Right lobe of liver (tissue), 6 donors: ENCODE measurements at regions not wholly inside any gene's neighbourhood (a gene's known extent, or its start where the extent isn't known, plus 50 kb on each side); places are given as distances from the start of the nearest gene placed in this dataset.

ENCODE experiments used
- ATAC-seq, 4 donors: fragments of 200-7000 bp; cut with Tn5 transposase; one replicate each; pipeline ENCODE4 v1.9.1; 2020; ENCODE audit warnings: mild to moderate bottlenecking in 4 of 4, moderate library complexity in 4 of 4
- DNase-seq, 3 donors: peaks; one replicate each; pipeline ENCODE4 v3.0.0-alpha.2; 2020
- H3K27ac ChIP-seq, 3 donors: fragments of 200-600 bp; one replicate each; pipeline ENCODE4 v1.8.0; 2022
- H3K27me3 ChIP-seq, 2 donors: fragments of 200-600 bp; one replicate each; pipeline ENCODE4 v1.8.0; 2022
- H3K36me3 ChIP-seq, 4 donors: fragments of 200-600 bp; sonication (generic) in 1 of 4; one replicate each; pipeline versions ENCODE4 v1.5.1 to v1.8.0; 2017 to 2022; ENCODE audit warnings: control low read depth in 1 of 4
- H3K4me1 ChIP-seq, 4 donors: fragments of 200-600 bp; sonication (generic) in 1 of 4; one replicate each; pipeline versions ENCODE4 v1.5.1 to v1.8.0; 2017 to 2022; ENCODE audit warnings: control low read depth in 1 of 4
- H3K4me3 ChIP-seq, 3 donors: fragments of 200-600 bp; one replicate each; pipeline ENCODE4 v1.8.0; 2022
- H3K9me3 ChIP-seq, 4 donors: fragments of 200-600 bp; sonication (generic) in 1 of 4; one replicate each; pipeline versions ENCODE4 v1.5.1 to v1.8.0; 2017 to 2022; ENCODE audit warnings: control low read depth in 1 of 4
- POLR2A ChIP-seq: fragments of 450-650 bp; IDR thresholded peaks from one replicate; pipeline ENCODE4 v1.6.1; 2017; ENCODE audit warnings: antibody characterized with exemption, mild to moderate bottlenecking
- WGBS: methylation state at CpG from one replicate; pipeline ENCODE4 v1.1.6; 2018; ENCODE audit warnings: low coverage, low lambda C conversion rate; ENCODE audit not compliant: insufficient coverage; ENCODE audit errors: missing lambda C conversion rate; 5-methylcytosine and 5-hydroxymethylcytosine counted together
- intact Hi-C, 2 donors: fragments of 100-400 bp; cut with DNase I; formaldehyde crosslinking; loops; one replicate each; pipeline versions ENCODE4 v1.11.2 to v1.14.1; 2022
- TF ChIP-seq, protein P1 (sequence below), 4 donors: fragments of 200-600 bp in 3 of 4; fragments of 450-650 bp in 1 of 4; IDR thresholded peaks; one replicate each; pipeline versions ENCODE4 v1.5.1 to v1.8.0; 2016 to 2022; ENCODE audit warnings: antibody characterized with exemption in 4 of 4, mild to moderate bottlenecking in 2 of 4
- donor health status: DM: no; HTN: yes; CAD: no.
- donor health status: DM: no; HTN: no; CAD: no.
- donor health status: DM: no; HTN: no; CAD: no.
- donor health status: DM: no; HTN: yes; CAD: no.
- donor health status: DM: no; HTN: yes; CAD: no.

DNA sequence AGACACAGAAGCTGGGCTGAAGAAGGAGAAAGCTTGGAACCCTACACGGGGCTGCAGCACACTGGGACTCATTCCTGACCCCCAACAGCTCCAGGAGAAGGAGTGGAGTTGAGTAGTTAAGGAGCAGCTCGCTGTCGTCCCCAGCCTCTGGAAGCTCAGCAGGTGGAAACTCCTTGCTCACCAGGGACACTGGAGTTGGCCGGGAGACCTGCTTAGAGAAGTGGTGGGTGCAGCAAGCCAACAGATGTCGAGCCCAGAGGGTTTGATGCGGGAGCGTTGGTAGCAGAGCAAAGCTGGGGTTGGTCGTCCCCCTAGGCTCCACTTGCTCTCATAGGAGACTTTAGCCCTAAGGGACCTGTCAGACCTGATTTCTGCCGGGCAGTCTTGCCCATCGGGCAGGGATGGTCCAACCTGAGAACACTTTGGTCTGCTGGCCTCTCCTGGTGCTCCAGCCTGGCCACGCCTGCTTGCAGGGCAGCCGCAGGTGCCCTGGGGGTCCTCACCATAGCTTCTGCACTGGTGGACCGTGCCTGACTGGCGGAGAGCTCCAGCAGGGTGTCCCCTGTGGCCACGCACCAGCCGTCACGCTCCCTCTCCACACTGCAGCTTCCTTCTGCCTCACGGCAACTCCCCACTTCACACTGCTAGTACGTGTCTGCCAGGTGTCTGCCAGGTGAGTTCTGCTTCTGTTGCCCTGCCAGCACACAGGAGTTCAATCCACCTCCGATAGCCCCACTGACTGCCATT lies 353.7 kb downstream of the GASK1B start:
- no peak for TF ChIP-seq POLR2A
- TF ChIP-seq, protein P1, sequence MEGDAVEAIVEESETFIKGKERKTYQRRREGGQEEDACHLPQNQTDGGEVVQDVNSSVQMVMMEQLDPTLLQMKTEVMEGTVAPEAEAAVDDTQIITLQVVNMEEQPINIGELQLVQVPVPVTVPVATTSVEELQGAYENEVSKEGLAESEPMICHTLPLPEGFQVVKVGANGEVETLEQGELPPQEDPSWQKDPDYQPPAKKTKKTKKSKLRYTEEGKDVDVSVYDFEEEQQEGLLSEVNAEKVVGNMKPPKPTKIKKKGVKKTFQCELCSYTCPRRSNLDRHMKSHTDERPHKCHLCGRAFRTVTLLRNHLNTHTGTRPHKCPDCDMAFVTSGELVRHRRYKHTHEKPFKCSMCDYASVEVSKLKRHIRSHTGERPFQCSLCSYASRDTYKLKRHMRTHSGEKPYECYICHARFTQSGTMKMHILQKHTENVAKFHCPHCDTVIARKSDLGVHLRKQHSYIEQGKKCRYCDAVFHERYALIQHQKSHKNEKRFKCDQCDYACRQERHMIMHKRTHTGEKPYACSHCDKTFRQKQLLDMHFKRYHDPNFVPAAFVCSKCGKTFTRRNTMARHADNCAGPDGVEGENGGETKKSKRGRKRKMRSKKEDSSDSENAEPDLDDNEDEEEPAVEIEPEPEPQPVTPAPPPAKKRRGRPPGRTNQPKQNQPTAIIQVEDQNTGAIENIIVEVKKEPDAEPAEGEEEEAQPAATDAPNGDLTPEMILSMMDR (IDR thresholded peaks at IDR 0.05) = no peak
- H3K27ac ChIP-seq = no peak overlapping the region
- H3K4me1 ChIP-seq = peaks cover 0 to 10% (median 0%) of the 10 kb centered on the region in 4 donors
- no peaks in the 10 kb centered on the region for H3K27me3 ChIP-seq
- no peak overlapping the region for H3K4me3 ChIP-seq
- H3K9me3 ChIP-seq = no peaks in the 10 kb centered on the region
- WGBS = 87% methylated on average over 3 of the region's 20 CpGs
- DNase-seq (no peak), ATAC-seq (peak in 1 of 4 donors; percentile 49)
- intact Hi-C loops = no loop called here
- H3K36me3 ChIP-seq = no peaks in the 10 kb centered on the region

DNA sequence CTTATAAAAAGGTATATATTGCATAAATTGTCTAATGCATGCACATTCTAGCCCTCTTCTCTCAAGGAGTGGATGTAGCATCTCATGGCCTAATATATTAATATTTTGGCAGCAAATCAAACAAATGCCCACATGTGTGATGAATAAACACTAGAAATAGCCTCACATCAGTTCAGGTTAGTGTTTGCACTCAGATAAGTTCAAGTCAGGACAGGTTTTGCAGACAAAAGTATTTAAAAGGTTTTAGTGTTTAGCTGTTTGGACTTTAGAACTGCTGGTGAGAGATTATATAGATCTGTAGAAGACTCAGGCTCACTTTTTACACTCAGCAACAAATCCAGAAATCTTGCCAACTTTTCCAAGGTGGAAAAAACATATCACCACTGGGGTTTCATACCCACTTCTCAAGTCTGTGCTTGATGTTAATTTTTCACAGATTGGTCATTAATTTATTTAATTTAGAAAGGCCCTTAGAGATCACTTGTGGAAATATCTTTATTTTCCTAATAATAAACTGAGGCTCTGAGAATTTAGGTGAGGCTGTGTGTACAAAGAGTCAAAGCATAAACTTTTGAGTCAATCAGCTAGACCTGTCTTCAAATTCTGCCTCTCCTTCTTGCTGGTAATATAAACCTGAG lies 362.6 kb downstream of the GASK1B start:
- intact Hi-C loops = no loop called here
- Histone ChIP-seq H3K4me1 (no peaks in the 10 kb centered on the region), H3K4me3 (no peak overlapping the region), H3K9me3 (no peaks in the 10 kb centered on the region), H3K36me3 (no peaks in the 10 kb centered on the region), H3K27me3 (no peaks in the 10 kb centered on the region), H3K27ac (no peak overlapping the region)
- DNase-seq (no peak), ATAC-seq (peak in 2 of 4 donors; percentile 47 to 50)
- no peak for TF ChIP-seq POLR2A
- TF ChIP-seq, protein P1 (IDR thresholded peaks at IDR 0.05) = no peak

DNA sequence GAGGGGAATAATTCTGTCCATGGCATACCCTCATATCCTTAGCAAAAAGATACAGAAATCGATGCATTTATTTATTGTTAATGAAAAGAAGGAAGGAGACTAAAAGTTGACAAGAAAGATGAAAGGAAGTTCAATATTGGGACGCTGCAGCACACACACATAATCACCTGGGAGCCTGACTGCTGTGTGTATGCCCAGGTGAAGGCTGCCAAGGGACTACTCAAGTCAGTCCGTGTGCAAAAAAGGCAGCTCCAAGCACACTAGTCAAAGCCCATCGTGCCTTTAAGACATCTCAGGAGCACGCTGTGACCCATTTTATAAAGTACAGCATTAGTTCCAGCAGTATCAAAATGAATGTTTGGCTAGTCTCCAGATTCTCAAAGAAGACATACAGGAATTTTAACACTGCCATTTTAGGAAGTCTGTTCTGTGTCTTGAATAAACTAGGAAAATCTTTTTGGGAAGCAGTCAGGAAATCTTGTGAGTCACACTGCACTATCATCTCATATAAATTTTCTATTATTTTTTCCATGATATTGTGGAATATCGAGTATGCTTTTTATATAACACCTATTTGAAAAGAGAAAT lies 363.9 kb downstream of the GASK1B start:
- ATAC-seq (no peak), DNase-seq (no peak)
- no peak overlapping the region for H3K27ac ChIP-seq
- TF ChIP-seq, protein P1 (IDR thresholded peaks at IDR 0.05) = no peak
- no peak for TF ChIP-seq POLR2A
- intact Hi-C loops = no loop called here
- H3K4me1 ChIP-seq = peaks cover 0 to 9% (median 0%) of the 10 kb centered on the region in 4 donors
- WGBS = 69% methylated on average over 5 of the region's 6 CpGs
- no peak overlapping the region for H3K4me3 ChIP-seq
- H3K9me3 ChIP-seq = no peaks in the 10 kb centered on the region
- H3K36me3 ChIP-seq = no peaks in the 10 kb centered on the region
- no peaks in the 10 kb centered on the region for H3K27me3 ChIP-seq

DNA sequence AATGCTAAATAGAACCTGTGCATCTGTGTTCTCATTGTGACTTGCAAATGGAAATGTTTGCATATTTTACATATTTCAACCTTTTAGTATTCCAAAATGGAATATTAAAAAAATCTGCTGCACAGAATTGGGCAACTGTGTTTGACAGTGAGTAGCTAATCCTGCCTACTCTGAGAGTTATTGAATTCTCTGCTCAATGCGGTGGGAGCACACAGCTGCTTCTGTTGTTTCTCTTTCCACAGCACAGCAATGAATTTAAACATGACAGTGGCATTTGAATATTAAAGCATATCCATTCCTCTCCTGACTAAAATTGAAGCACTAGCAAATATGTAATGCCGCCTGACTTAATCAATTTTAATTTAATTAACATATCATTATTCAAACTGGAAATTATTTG lies 366.6 kb downstream of the GASK1B start:
- Histone ChIP-seq H3K4me3 (no peak overlapping the region), H3K36me3 (no peaks in the 10 kb centered on the region), H3K9me3 (no peaks in the 10 kb centered on the region), H3K27ac (no peak overlapping the region), H3K27me3 (no peaks in the 10 kb centered on the region), H3K4me1 (peaks cover 0 to 12% (median 0%) of the 10 kb centered on the region in 4 donors)
- DNase-seq (no peak), ATAC-seq (no peak)
- 82% methylated on average over 2 of the region's 2 CpGs for WGBS
- TF ChIP-seq, protein P1 (IDR thresholded peaks at IDR 0.05) = no peak
- no peak for TF ChIP-seq POLR2A
- intact Hi-C loops = no loop called here
